GM12892 (cell line): ENCODE measurements at regions not wholly inside any gene's neighbourhood (a gene's known extent, or its start where the extent isn't known, plus 50 kb on each side); places are given as distances from the start of the nearest gene placed in this dataset.

Source experiments
- POLR2A ChIP-seq: IDR thresholded peaks from 2 replicates; pipeline ENCODE4 v1.6.1; 2011; ENCODE audit warnings: low read depth, low read length, control low read depth
- POLR2AphosphoS5 ChIP-seq: IDR thresholded peaks from 2 replicates; pipeline ENCODE4 v1.6.1; 2011; ENCODE audit warnings: low read depth, low read length, control low read depth
- TAF1 ChIP-seq: IDR thresholded peaks from 2 replicates; pipeline ENCODE4 v1.6.1; 2011; ENCODE audit warnings: low read depth, mild to moderate bottlenecking, control low read depth, low read length, borderline replicate concordance

DNA sequence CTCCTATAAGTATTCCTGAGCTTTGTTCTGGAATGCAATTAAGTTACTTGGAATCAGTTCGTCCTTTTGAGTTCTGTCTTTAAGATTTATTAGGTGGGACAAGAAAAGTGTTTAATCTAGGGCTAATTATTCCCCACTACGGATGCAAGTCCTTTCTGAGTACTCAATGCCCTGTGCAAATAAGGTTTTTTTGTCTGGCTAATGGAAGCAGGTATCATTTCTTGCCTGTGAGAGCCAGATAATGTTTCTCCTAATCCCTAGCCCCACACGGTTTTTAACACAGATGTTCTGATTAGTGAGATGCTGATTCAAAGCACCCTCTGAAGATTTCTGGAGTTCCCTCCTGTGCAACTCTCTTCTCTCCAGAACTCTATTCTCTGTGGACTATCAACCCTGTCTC, 296.6 kb upstream of the PRICKLE1 start:
- TF ChIP-seq POLR2A (no peak), POLR2AphosphoS5 (no peak), TAF1 (no peak)
